ENCODE measurements at regions not wholly inside any gene's neighbourhood (a gene's known extent, or its start where the extent isn't known, plus 50 kb on each side); places are given as distances from the start of the nearest gene placed in this dataset.

GRCh38 chr6:15862810-15863209 is 200.0 kb upstream of the DTNBP1 start:
- no peak for TF ChIP-seq POLR2A (IDR thresholded peaks at IDR 0.05)
- TF ChIP-seq CTCF (IDR thresholded peaks at IDR 0.05): no peak
- TF ChIP-seq EP300 (IDR thresholded peaks at IDR 0.05): no peak

Data from ovary (tissue), 3 donors.